ENCODE measurements at regions not wholly inside any gene's neighbourhood (a gene's known extent, or its start where the extent isn't known, plus 50 kb on each side); places are given as distances from the start of the nearest gene placed in this dataset.

DNA sequence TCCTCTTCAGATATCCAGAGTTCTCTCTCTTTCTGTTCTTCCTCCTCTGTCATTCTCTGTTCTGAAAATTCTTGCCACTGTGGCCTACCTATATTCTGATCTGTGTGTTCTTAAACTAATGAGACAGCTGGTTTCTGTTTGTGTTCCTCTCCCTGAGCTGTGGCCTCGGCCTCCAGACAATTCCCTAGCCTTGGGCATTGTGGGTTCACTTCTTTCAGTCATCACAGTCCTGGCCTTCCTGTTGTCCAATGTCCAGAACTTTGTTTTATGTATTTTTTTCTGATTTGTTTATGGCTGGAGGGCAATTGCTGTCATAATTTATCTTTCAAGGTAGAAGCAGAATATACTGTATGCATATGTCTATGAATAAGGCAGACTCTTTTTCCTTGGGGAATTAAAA lies 173.2 kb upstream of the MTPN start:
- no peaks in the 10 kb centered on the region for H3K4me1 Mint-ChIP-seq (ENCODE audit: low read depth)
- TF ChIP-seq, protein P1, sequence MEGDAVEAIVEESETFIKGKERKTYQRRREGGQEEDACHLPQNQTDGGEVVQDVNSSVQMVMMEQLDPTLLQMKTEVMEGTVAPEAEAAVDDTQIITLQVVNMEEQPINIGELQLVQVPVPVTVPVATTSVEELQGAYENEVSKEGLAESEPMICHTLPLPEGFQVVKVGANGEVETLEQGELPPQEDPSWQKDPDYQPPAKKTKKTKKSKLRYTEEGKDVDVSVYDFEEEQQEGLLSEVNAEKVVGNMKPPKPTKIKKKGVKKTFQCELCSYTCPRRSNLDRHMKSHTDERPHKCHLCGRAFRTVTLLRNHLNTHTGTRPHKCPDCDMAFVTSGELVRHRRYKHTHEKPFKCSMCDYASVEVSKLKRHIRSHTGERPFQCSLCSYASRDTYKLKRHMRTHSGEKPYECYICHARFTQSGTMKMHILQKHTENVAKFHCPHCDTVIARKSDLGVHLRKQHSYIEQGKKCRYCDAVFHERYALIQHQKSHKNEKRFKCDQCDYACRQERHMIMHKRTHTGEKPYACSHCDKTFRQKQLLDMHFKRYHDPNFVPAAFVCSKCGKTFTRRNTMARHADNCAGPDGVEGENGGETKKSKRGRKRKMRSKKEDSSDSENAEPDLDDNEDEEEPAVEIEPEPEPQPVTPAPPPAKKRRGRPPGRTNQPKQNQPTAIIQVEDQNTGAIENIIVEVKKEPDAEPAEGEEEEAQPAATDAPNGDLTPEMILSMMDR (IDR thresholded peaks at IDR 0.05) = no peak
- no peaks in the 10 kb centered on the region for H3K36me3 Mint-ChIP-seq (ENCODE audit: low read depth)

GRCh38 chr7:136148920-136149319 lies 171.8 kb upstream of the MTPN start:
- Mint-ChIP-seq H3K27me3 (ENCODE audit: insufficient read depth) (no peaks in the 10 kb centered on the region; the same call in 1 of the 2 replicates), H3K36me3 (ENCODE audit: low read depth) (no peaks in the 10 kb centered on the region), H3K9me3 (peaks cover 7% of the 10 kb centered on the region), H3K4me3 (no peak overlapping the region), H3K4me1 (ENCODE audit: low read depth) (no peaks in the 10 kb centered on the region), H3K27ac (no peak overlapping the region)
- no peak for DNase-seq
- TF ChIP-seq, protein P1 (IDR thresholded peaks at IDR 0.05) = no peak

More for the DNA sequence above, 173.2 kb upstream of the MTPN start:
- no peaks in the 10 kb centered on the region; the same call in 1 of the 2 replicates for H3K27me3 Mint-ChIP-seq (ENCODE audit: insufficient read depth)
- H3K9me3 Mint-ChIP-seq = peaks cover 11% of the 10 kb centered on the region
- DNase-seq = no peak
- no peak overlapping the region for H3K27ac Mint-ChIP-seq
- no peak overlapping the region for H3K4me3 Mint-ChIP-seq

DNA sequence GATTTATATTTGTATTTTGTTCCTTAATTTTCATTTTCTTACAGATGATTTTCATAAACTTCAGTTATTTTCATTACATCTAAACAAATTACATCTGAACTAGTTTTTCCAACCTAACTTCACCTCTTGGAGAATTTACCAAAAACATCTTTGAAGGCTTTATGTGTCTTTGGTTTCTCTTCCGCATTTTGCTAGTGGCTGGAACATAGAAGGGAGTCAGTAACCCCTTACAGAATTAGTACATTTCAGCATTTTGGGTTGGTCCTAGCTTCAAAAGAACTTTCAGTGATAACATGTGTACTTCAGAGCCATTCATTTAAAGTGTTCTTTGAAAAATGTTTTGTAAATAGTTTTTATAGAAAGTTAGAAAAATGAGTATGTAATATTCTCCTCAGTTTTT lies 169.8 kb upstream of the MTPN start:
- H3K27ac Mint-ChIP-seq = no peak overlapping the region
- H3K36me3 Mint-ChIP-seq (ENCODE audit: low read depth) = no peaks in the 10 kb centered on the region
- no peaks in the 10 kb centered on the region for H3K4me1 Mint-ChIP-seq (ENCODE audit: low read depth)
- peaks cover 7% of the 10 kb centered on the region for H3K9me3 Mint-ChIP-seq
- no peak for DNase-seq
- no peaks in the 10 kb centered on the region; the same call in none of the 2 replicates for H3K27me3 Mint-ChIP-seq (ENCODE audit: insufficient read depth)
- H3K4me3 Mint-ChIP-seq = no peak overlapping the region
- TF ChIP-seq, protein P1 (IDR thresholded peaks at IDR 0.05) = no peak

- no peak for DNase-seq
- Mint-ChIP-seq H3K27ac (no peak overlapping the region), H3K9me3 (no peaks in the 10 kb centered on the region), H3K27me3 (ENCODE audit: insufficient read depth) (no peaks in the 10 kb centered on the region; the same call in 1 of the 2 replicates), H3K4me1 (ENCODE audit: low read depth) (no peaks in the 10 kb centered on the region), H3K4me3 (no peak overlapping the region), H3K36me3 (ENCODE audit: low read depth) (no peaks in the 10 kb centered on the region)
- TF ChIP-seq, protein P1 (IDR thresholded peaks at IDR 0.05) = no peak
Observed at GRCh38 chr7:136144182-136144581, 167.0 kb upstream of the MTPN start.

GRCh38 chr7:136143271-136143670 lies 166.1 kb upstream of the MTPN start:
- Mint-ChIP-seq H3K9me3 (no peaks in the 10 kb centered on the region), H3K4me1 (ENCODE audit: low read depth) (no peaks in the 10 kb centered on the region), H3K36me3 (ENCODE audit: low read depth) (no peaks in the 10 kb centered on the region), H3K27ac (no peak overlapping the region), H3K27me3 (ENCODE audit: insufficient read depth) (no peaks in the 10 kb centered on the region; the same call in none of the 2 replicates), H3K4me3 (no peak overlapping the region)
- DNase-seq = no peak
- TF ChIP-seq, protein P1 (IDR thresholded peaks at IDR 0.05) = no peak

DNA sequence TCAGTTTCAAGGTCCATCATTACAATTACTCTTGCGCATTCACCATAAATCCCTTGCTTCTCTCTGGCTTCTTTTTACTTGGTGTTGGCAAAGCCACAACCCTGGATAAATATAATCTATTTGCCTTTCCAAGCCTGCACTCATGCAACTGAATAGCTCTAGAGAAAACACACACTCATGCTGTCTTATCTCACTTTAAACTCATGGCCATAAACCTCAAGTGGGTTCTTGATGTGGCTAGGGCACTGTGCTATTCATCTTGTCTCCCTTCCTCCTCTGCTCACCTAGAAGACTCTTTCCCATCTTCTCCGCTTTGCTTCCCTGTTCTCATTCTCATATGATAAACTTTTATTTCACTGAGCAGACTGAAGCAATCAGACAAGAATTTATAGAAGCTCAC lies 165.4 kb upstream of the MTPN start:
- no peak for DNase-seq
- Mint-ChIP-seq H3K27ac (no peak overlapping the region), H3K9me3 (no peaks in the 10 kb centered on the region), H3K27me3 (ENCODE audit: insufficient read depth) (no peaks in the 10 kb centered on the region; the same call in none of the 2 replicates), H3K36me3 (ENCODE audit: low read depth) (no peaks in the 10 kb centered on the region), H3K4me3 (no peak overlapping the region), H3K4me1 (ENCODE audit: low read depth) (no peaks in the 10 kb centered on the region)
- TF ChIP-seq, protein P1 (IDR thresholded peaks at IDR 0.05) = no peak
